ENCODE measurements at regions not wholly inside any gene's neighbourhood (a gene's known extent, or its start where the extent isn't known, plus 50 kb on each side); places are given as distances from the start of the nearest gene placed in this dataset.
A peak's percentile ranks its signal among the peaks of the same experiment; 100 is the strongest.
"Not testable (repeated sequence)": the region's sequence is repeated elsewhere in the genome, so short reads cannot be mapped to it uniquely, and the experiment has no call there.

- DNase-seq (ENCODE audit: low read depth in 2 of 2): no peak
Measured at GRCh38 chrY:19644889-19645638, 99.5 kb downstream of the KDM5D start.

GRCh38 chrY:19637651-19638347 lies 106.7 kb downstream of the KDM5D start:
- no peak for DNase-seq (ENCODE audit: low read depth in 2 of 2)

- no peak for DNase-seq (ENCODE audit: low read depth in 2 of 2)
Measured at GRCh38 chrY:19628926-19629325, 115.6 kb downstream of the KDM5D start.

GRCh38 chrY:19622392-19622791 lies 122.1 kb downstream of the KDM5D start:
- no peak for DNase-seq (ENCODE audit: low read depth in 2 of 2)

- DNase-seq (ENCODE audit: low read depth in 2 of 2): no peak
Measured at GRCh38 chrY:19621756-19622155, 122.8 kb downstream of the KDM5D start.

GRCh38 chrY:19601113-19601512 lies 143.4 kb downstream of the KDM5D start:
- no peak for DNase-seq (ENCODE audit: low read depth in 2 of 2)

GRCh38 chrY:19600711-19601110 lies 143.8 kb downstream of the KDM5D start:
- no peak for DNase-seq (ENCODE audit: low read depth in 2 of 2)

- no peak for DNase-seq (ENCODE audit: low read depth in 2 of 2)
Measured at GRCh38 chrY:19590235-19590634, 154.3 kb downstream of the KDM5D start.

- no peak for DNase-seq (ENCODE audit: low read depth in 2 of 2)
Measured at GRCh38 chrY:19589664-19590063, 154.9 kb downstream of the KDM5D start.

- DNase-seq (ENCODE audit: low read depth in 2 of 2): no peak
Measured at GRCh38 chrY:19587311-19587710, 157.2 kb downstream of the KDM5D start.

- DNase-seq (ENCODE audit: low read depth in 2 of 2): not testable (repeated sequence)
Measured at GRCh38 chrY:19580990-19581389, 163.5 kb downstream of the KDM5D start.

GRCh38 chrY:19578281-19578874 lies 166.1 kb downstream of the KDM5D start:
- DNase-seq (ENCODE audit: low read depth in 2 of 2): no peak

GRCh38 chrY:19577250-19577649 lies 167.3 kb downstream of the KDM5D start:
- DNase-seq (ENCODE audit: low read depth in 2 of 2): no peak

- DNase-seq (ENCODE audit: low read depth in 2 of 2): no peak
Measured at GRCh38 chrY:19574939-19575338, 169.6 kb downstream of the KDM5D start.

- no peak for DNase-seq (ENCODE audit: low read depth in 2 of 2)
Measured at GRCh38 chrY:19573646-19574045, 170.9 kb downstream of the KDM5D start.

- no peak for DNase-seq (ENCODE audit: low read depth in 2 of 2)
Measured at GRCh38 chrY:19570999-19571398, 173.5 kb downstream of the KDM5D start.

- no peak for DNase-seq (ENCODE audit: low read depth in 2 of 2)
Measured at GRCh38 chrY:19567943-19568342, 176.6 kb downstream of the KDM5D start.

- peak; percentile 88 to 89 for DNase-seq (ENCODE audit: low read depth in 2 of 2)
Measured at GRCh38 chrY:19567051-19567921, 177.2 kb downstream of the KDM5D start.

GRCh38 chrY:19559161-19559560 lies 185.4 kb downstream of the KDM5D start:
- no peak for DNase-seq (ENCODE audit: low read depth in 2 of 2)

- DNase-seq (ENCODE audit: low read depth in 2 of 2): no peak
Measured at GRCh38 chrY:19549671-19550466, 194.7 kb downstream of the KDM5D start.

Data from fibroblast of skin of left biceps (primary cell).